CD4-positive, alpha-beta T cell (primary cell): ENCODE measurements at regions not wholly inside any gene's neighbourhood (a gene's known extent, or its start where the extent isn't known, plus 50 kb on each side); places are given as distances from the start of the nearest gene placed in this dataset.

Experiments used
- ATAC-seq: fragments of 200-7000 bp; cut with Tn5 transposase; one replicate; pipeline ENCODE4 v1.10.0; 2022; ENCODE audit warnings: mild to moderate bottlenecking; ENCODE audit not compliant: poor library complexity
- CTCF ChIA-PET: fragments of 350-600 bp; sonication (Branson Sonifier 250); formaldehyde crosslinking; loops from one replicate; lab custom pipeline; 2021; ENCODE audit warnings: antibody characterized with exemption, inconsistent platforms; lab: Charles Lee
- POLR2A ChIA-PET: fragments of 350-600 bp; sonication (Branson Sonifier 250); formaldehyde crosslinking; loops from one replicate; lab custom pipeline; 2021; ENCODE audit warnings: antibody characterized with exemption, inconsistent platforms; lab: Charles Lee
- DNase-seq, 14 experiments: peaks; one replicate each; pipeline ENCODE4 v3.0.0-alpha.2; 2013 to 2020; ENCODE audit warnings: mixed read lengths in 2 of 14
- H3K27ac ChIP-seq, 2 donors: one replicate each; pipeline versions ENCODE4 v1.5.1 to v1.7.0; 2013; ENCODE audit warnings: low read length in 2 of 2, low read depth in 1 of 2, mild to moderate bottlenecking in 1 of 2
- H3K27me3 ChIP-seq, 2 experiments: 1 replicate in 1 of 2; 2 replicates in 1 of 2; pipeline versions ENCODE4 v1.6.1 to v1.7.0; 2013; ENCODE audit warnings: low read length in 2 of 2, control low read depth in 1 of 2, mild to moderate bottlenecking in 1 of 2, moderate library complexity in 1 of 2; ENCODE audit not compliant: insufficient read depth in 2 of 2, control insufficient read depth in 1 of 2
- H3K36me3 ChIP-seq: one replicate; pipeline ENCODE4 v1.6.1; 2013; ENCODE audit warnings: low read length, control low read depth; ENCODE audit not compliant: insufficient read depth
- H3K4me1 ChIP-seq: one replicate; pipeline ENCODE4 v1.6.1; 2013; ENCODE audit warnings: low read length, control low read depth; ENCODE audit not compliant: insufficient read depth
- H3K4me3 ChIP-seq: one replicate; pipeline ENCODE4 v1.5.1; 2013; ENCODE audit warnings: mild to moderate bottlenecking, low read length, moderate library complexity
- H3K9me3 ChIP-seq, 2 experiments: 1 replicate in 1 of 2; 2 replicates in 1 of 2; pipeline versions ENCODE4 v1.6.1 to v1.7.0; 2013; ENCODE audit warnings: low read length in 2 of 2, mild to moderate bottlenecking in 2 of 2, control low read depth in 1 of 2, moderate library complexity in 1 of 2; ENCODE audit not compliant: control insufficient read depth in 1 of 2, insufficient read depth in 1 of 2
- H3K27ac Mint-ChIP-seq: one replicate; pipeline ENCODE4 v1.8.0; 2020; ENCODE audit warnings: mixed read lengths
- H3K27me3 Mint-ChIP-seq: one replicate; pipeline ENCODE4 v1.8.0; 2021; ENCODE audit warnings: mixed read lengths
- H3K36me3 Mint-ChIP-seq: one replicate; pipeline ENCODE4 v1.8.0; 2021; ENCODE audit warnings: low read depth, mixed read lengths
- H3K4me1 Mint-ChIP-seq: one replicate; pipeline ENCODE4 v1.8.0; 2021; ENCODE audit warnings: low read depth, mixed read lengths
- H3K4me3 Mint-ChIP-seq: one replicate; pipeline ENCODE4 v1.8.0; 2020; ENCODE audit warnings: mild to moderate bottlenecking, mixed read lengths
- H3K9me3 Mint-ChIP-seq: one replicate; pipeline ENCODE4 v1.8.0; 2020; ENCODE audit warnings: mixed read lengths
- CTCF ChIP-seq: fragments of 200-600 bp; IDR thresholded peaks from one replicate; pipeline ENCODE4 v1.8.0; 2022; ENCODE audit warnings: antibody characterized with exemption, mild to moderate bottlenecking
- intact Hi-C, 2 experiments: fragments of 100-400 bp; cut with DNase I in 1 of 2; cut with micrococcal nuclease in 1 of 2; formaldehyde crosslinking; loops; one replicate each; pipeline versions ENCODE4 v1.15.1 to v1.9.0; 2023 to 2025; cut with DNase I, micrococcal nuclease

- H3K36me3 Mint-ChIP-seq = no peaks in the 10 kb centered on the region
- no peaks in the 10 kb centered on the region for H3K4me1 Mint-ChIP-seq
- TF ChIP-seq CTCF = no peak
- ChIA-PET CTCF (no interaction called here), POLR2A (no interaction called here)
- no peaks in the 10 kb centered on the region for H3K9me3 Mint-ChIP-seq
- H3K27me3 Mint-ChIP-seq = peaks cover 4% of the 10 kb centered on the region
- Histone ChIP-seq H3K4me1 (no peaks in the 10 kb centered on the region), H3K9me3 (no peaks in the 10 kb centered on the region), H3K4me3 (no peak overlapping the region), H3K27me3 (no peaks in the 10 kb centered on the region), H3K36me3 (no peaks in the 10 kb centered on the region), H3K27ac (no peak overlapping the region)
- ATAC-seq = no peak
- H3K4me3 Mint-ChIP-seq = no peak overlapping the region
- intact Hi-C loops = no loop called here
- no peak overlapping the region for H3K27ac Mint-ChIP-seq
- no peak for DNase-seq
Observed at GRCh38 chr14:66119606-66120231, 366.5 kb upstream of the CCDC196 start.

DNA sequence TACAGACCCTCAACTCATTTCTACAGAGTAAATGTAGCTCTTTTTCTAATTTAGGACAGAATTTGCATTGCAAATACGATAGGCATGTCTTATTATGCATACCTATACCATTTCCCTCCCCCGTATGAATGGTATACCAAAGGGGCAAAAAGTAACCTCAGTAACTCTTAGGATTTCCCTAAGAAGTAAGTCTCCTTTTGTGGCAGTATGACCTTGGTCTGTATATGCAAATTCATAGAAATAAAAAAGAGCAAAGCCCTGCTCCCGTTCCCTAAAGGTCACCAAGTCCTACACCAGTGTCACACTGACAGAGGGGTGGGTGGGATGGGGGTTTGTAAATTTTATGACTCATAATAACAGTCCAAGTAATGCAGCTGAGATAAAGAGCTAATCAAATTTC lies 365.8 kb upstream of the CCDC196 start:
- no peaks in the 10 kb centered on the region for H3K4me1 ChIP-seq
- TF ChIP-seq CTCF = no peak
- intact Hi-C loops = no loop called here
- H3K4me3 ChIP-seq = no peak overlapping the region
- H3K27me3 ChIP-seq = no peaks in the 10 kb centered on the region
- H3K9me3 ChIP-seq = no peaks in the 10 kb centered on the region
- no peaks in the 10 kb centered on the region for H3K9me3 Mint-ChIP-seq
- DNase-seq = no peak
- no peaks in the 10 kb centered on the region for H3K36me3 Mint-ChIP-seq
- H3K4me1 Mint-ChIP-seq = no peaks in the 10 kb centered on the region
- ChIA-PET CTCF (no interaction called here), POLR2A (no interaction called here)
- no peak overlapping the region for H3K4me3 Mint-ChIP-seq
- ATAC-seq = no peak
- H3K36me3 ChIP-seq = no peaks in the 10 kb centered on the region
- H3K27me3 Mint-ChIP-seq = peaks cover 4% of the 10 kb centered on the region
- no peak overlapping the region for H3K27ac ChIP-seq
- H3K27ac Mint-ChIP-seq = no peak overlapping the region

GRCh38 chr14:66121859-66122258 lies 364.3 kb upstream of the CCDC196 start:
- Mint-ChIP-seq H3K4me3 (no peak overlapping the region), H3K27ac (no peak overlapping the region), H3K9me3 (no peaks in the 10 kb centered on the region), H3K27me3 (peaks cover 4% of the 10 kb centered on the region), H3K4me1 (no peaks in the 10 kb centered on the region), H3K36me3 (no peaks in the 10 kb centered on the region)
- Histone ChIP-seq H3K9me3 (no peaks in the 10 kb centered on the region), H3K27ac (no peak overlapping the region), H3K27me3 (no peaks in the 10 kb centered on the region), H3K36me3 (no peaks in the 10 kb centered on the region), H3K4me1 (no peaks in the 10 kb centered on the region), H3K4me3 (no peak overlapping the region)
- intact Hi-C loops = no loop called here
- ATAC-seq = no peak
- CTCF ChIA-PET = interaction anchor here (0.6 kb wide), 1 partner anchor 501 kb away, joined by 3 read pairs; no protein-coding TSS in a partner anchor
- no peak for TF ChIP-seq CTCF
- no peak for DNase-seq
- POLR2A ChIA-PET = no interaction called here
